GM12878 (cell line): ENCODE measurements at regions not wholly inside any gene's neighbourhood (a gene's known extent, or its start where the extent isn't known, plus 50 kb on each side); places are given as distances from the start of the nearest gene placed in this dataset.

ENCODE experiments used
- ATAC-seq: fragments of 200-7000 bp; cut with Tn5 transposase; 3 replicates; pipeline ENCODE4 v1.9.1; 2020; ENCODE audit warnings: mild to moderate bottlenecking, moderate library complexity
- BruUV-seq: library from RNA; stranded (reverse); fragments of 400-500 nt; replicated peaks from 2 replicates; lab custom pipeline; 2021; lab: Mats Ljungman, UMichigan
- CTCF ChIA-PET: fragments of 300-600 bp; sonication (Branson Sonifier 250); formaldehyde crosslinking; extraction: SDS; loops from one replicate; lab custom pipeline; 2021; ENCODE audit warnings: inconsistent platforms; lab: Yijun Ruan, JAX
- POLR2A ChIA-PET: fragments of 350-600 bp; formaldehyde crosslinking; extraction: SDS; loops from one replicate; lab custom pipeline; 2021; ENCODE audit warnings: inconsistent platforms; lab: Charles Lee
- RAD21 ChIA-PET: fragments of 300-600 bp; sonication (Branson Sonifier 250); formaldehyde crosslinking; loops from one replicate; lab custom pipeline; 2023; ENCODE audit warnings: antibody characterized with exemption; ENCODE audit not compliant: unreplicated experiment; lab: Charles Lee
- SMC1A ChIA-PET: fragments of 300-600 bp; sonication (Branson Sonifier 250); formaldehyde crosslinking; loops from one replicate; lab custom pipeline; 2023; ENCODE audit not compliant: unreplicated experiment, uncharacterized antibody; lab: Charles Lee
- DNase-seq: peaks from one replicate; pipeline ENCODE4 v3.0.0-alpha.2; 2011; ENCODE audit warnings: low read depth, low spot score
- FAIRE-seq: peaks from 3 replicates; lab custom pipeline; 2011; peaks lifted over from hg19 to GRCh38; lab: Jason Lieb, UNC
- H2AFZ ChIP-seq: 2 replicates; pipeline ENCODE4 v1.6.0; 2011; ENCODE audit warnings: low read depth, low read length, control low read depth; ENCODE audit not compliant: control insufficient read depth
- H3K27ac ChIP-seq: 2 replicates; pipeline ENCODE4 v1.5.1; 2011; ENCODE audit warnings: control low read depth; ENCODE audit not compliant: control insufficient read depth, insufficient read depth
- H3K27me3 ChIP-seq, 2 experiments: replicated peaks in 1 of 2; 2 replicates each; pipeline versions ENCODE4 v1.6.0 to v1.6.1; 2011; ENCODE audit warnings: low read length in 1 of 2; ENCODE audit not compliant: control insufficient read depth in 2 of 2, insufficient read depth in 2 of 2
- H3K36me3 ChIP-seq, 2 experiments: 2 replicates each; pipeline ENCODE4 v1.5.1; 2011; ENCODE audit warnings: low read length in 1 of 2; ENCODE audit not compliant: control insufficient read depth in 2 of 2, insufficient read depth in 2 of 2
- H3K4me1 ChIP-seq: 2 replicates; pipeline ENCODE4 v1.6.1; 2011; ENCODE audit warnings: mild to moderate bottlenecking, low read length, moderate library complexity, mixed read lengths; ENCODE audit not compliant: control insufficient read depth, insufficient read depth
- H3K4me2 ChIP-seq: 2 replicates; pipeline ENCODE4 v1.6.0; 2011; ENCODE audit warnings: control low read depth; ENCODE audit not compliant: control insufficient read depth, insufficient read depth
- H3K4me3 ChIP-seq: fragments of 200-600 bp; sonication (generic); 2 replicates; pipeline ENCODE4 v1.5.1; 2016
- H3K79me2 ChIP-seq: 2 replicates; pipeline ENCODE4 v1.6.0; 2011; ENCODE audit warnings: low read length; ENCODE audit not compliant: control insufficient read depth, insufficient read depth
- H3K9ac ChIP-seq: 2 replicates; pipeline ENCODE4 v1.8.0; 2011; ENCODE audit warnings: low read length, control low read depth, mixed read lengths; ENCODE audit not compliant: control insufficient read depth, insufficient read depth
- H3K9me3 ChIP-seq: replicated peaks from 3 replicates; pipeline ENCODE4 v1.5.1; 2011; ENCODE audit warnings: mild to moderate bottlenecking, low read length; ENCODE audit not compliant: control insufficient read depth, insufficient read depth
- H4K20me1 ChIP-seq: 2 replicates; pipeline ENCODE4 v1.6.0; 2011; ENCODE audit not compliant: control insufficient read depth, insufficient read depth
- BACH1 ChIP-seq: fragments of 450-650 bp; IDR thresholded peaks from 2 replicates; pipeline ENCODE4 v1.6.1; 2017; ENCODE audit warnings: mild to moderate bottlenecking, borderline replicate concordance
- CUX1 ChIP-seq: IDR thresholded peaks from 2 replicates; pipeline ENCODE4 v1.6.1; 2012; ENCODE audit warnings: improper control_type of control experiment, low read depth, low read length; ENCODE audit not compliant: insufficient replicate concordance
- GATAD2B ChIP-seq: fragments of 450-650 bp; conservative IDR thresholded peaks from 2 replicates; pipeline ENCODE4 v1.6.1; 2017; ENCODE audit warnings: low read depth, mild to moderate bottlenecking, moderate library complexity
- LARP7 ChIP-seq: fragments of 450-650 bp; IDR thresholded peaks from 2 replicates; pipeline ENCODE4 v1.6.1; 2017; ENCODE audit warnings: mild to moderate bottlenecking
- MLLT1 ChIP-seq: fragments of 450-650 bp; IDR thresholded peaks from 2 replicates; pipeline ENCODE4 v1.6.1; 2016; ENCODE audit warnings: mild to moderate bottlenecking
- MYB ChIP-seq: fragments of 150-350 bp; IDR thresholded peaks from 2 replicates; pipeline ENCODE4 v1.6.1; 2014; ENCODE audit warnings: mild to moderate bottlenecking, low read depth, low read length, borderline replicate concordance
- NFYA ChIP-seq: IDR thresholded peaks from 2 replicates; pipeline ENCODE4 v1.6.1; 2011; ENCODE audit warnings: low read depth, mild to moderate bottlenecking, low read length, improper control_type of control experiment, borderline replicate concordance
- NR2F1 ChIP-seq: fragments of 450-650 bp; conservative IDR thresholded peaks from 2 replicates; pipeline ENCODE4 v1.6.1; 2017; ENCODE audit warnings: mild to moderate bottlenecking
- POLR2AphosphoS5 ChIP-seq: IDR thresholded peaks from 2 replicates; pipeline ENCODE4 v1.6.1; 2011; ENCODE audit warnings: mild to moderate bottlenecking, low read length, inconsistent platforms
- SIN3A ChIP-seq: IDR thresholded peaks from 2 replicates; pipeline ENCODE4 v1.6.1; 2012; ENCODE audit warnings: low read depth, low read length, improper control_type of control experiment
- SMAD5 ChIP-seq: IDR thresholded peaks from 2 replicates; pipeline ENCODE4 v1.6.1; 2016; ENCODE audit warnings: antibody characterized with exemption, low read depth
- STAT1 ChIP-seq: fragments of 450-650 bp; conservative IDR thresholded peaks from 2 replicates; pipeline ENCODE4 v1.6.1; 2014; ENCODE audit warnings: antibody characterized with exemption, mild to moderate bottlenecking
- ZBED1 ChIP-seq: IDR thresholded peaks from 2 replicates; pipeline ENCODE4 v1.6.1; 2016; ENCODE audit warnings: borderline replicate concordance
- ZNF274 ChIP-seq: IDR thresholded peaks from one replicate; pipeline ENCODE4 v1.8.0; 2011; ENCODE audit not compliant: insufficient read length, insufficient read depth
- ZNF622 ChIP-seq: fragments of 450-650 bp; IDR thresholded peaks from 2 replicates; pipeline ENCODE4 v1.6.1; 2017; ENCODE audit warnings: mild to moderate bottlenecking, inconsistent platforms
- WGBS: methylation state at CpG from one replicate; pipeline ENCODE4 v1.1.6; 2016; ENCODE audit warnings: low lambda C conversion rate; ENCODE audit not compliant: insufficient replicate concordance, insufficient coverage; ENCODE audit errors: missing lambda C conversion rate; 5-methylcytosine and 5-hydroxymethylcytosine counted together
- in situ Hi-C: fragments of 300-500 bp; cut with MboI; formaldehyde crosslinking; loops from 9 replicates; pipeline ENCODE4 v1.14.3; 2018; ENCODE audit warnings: mixed read lengths
- intact Hi-C: fragments of 100-400 bp; cut with micrococcal nuclease; formaldehyde crosslinking; loops from one replicate; pipeline ENCODE4 v1.14.2; 2022; ENCODE audit not compliant: unreplicated experiment
- TF ChIP-seq, protein P1 (sequence below): IDR thresholded peaks from 2 replicates; pipeline ENCODE4 v1.6.1; 2012; ENCODE audit warnings: low read depth, low read length, improper control_type of control experiment

DNA sequence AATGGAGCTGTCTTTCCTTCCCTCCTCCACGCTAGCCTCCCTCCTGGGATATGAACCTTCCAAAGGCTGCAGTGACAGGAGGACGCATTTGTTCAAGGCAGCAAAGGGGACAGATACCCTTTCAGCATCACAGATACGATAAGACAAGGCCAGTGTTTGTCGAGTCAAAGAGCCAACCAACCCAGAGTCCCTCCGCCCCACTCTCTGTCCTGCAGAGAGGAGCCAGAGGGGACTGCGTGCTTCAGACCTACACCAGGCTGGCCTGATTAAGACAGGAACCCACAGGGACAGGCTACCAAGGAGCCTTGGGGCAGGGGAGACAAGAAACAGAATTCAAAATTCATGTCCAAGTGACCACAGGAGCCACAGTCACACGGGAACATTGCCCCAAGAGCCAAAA, 72.6 kb upstream of the CDH5 start:
- Histone ChIP-seq H3K27ac (no peak overlapping the region), H3K36me3 (no peaks in the 10 kb centered on the region), H3K9ac (no peak overlapping the region), H3K4me2 (no peak overlapping the region), H2AFZ (no peak overlapping the region), H3K4me3 (no peak overlapping the region), H3K27me3 (peaks cover 0 to 3% of the 10 kb centered on the region in 2 experiments; a peak in 1 of 4 replicates), H4K20me1 (no peaks in the 10 kb centered on the region; the same call in 1 of the 2 replicates), H3K9me3 (no peaks in the 10 kb centered on the region), H3K4me1 (no peaks in the 10 kb centered on the region), H3K79me2 (no peaks in the 10 kb centered on the region)
- intact Hi-C loops = no loop called here
- ChIA-PET CTCF (no interaction called here), SMC1A (no interaction called here), POLR2A (no interaction called here), RAD21 (no interaction called here)
- WGBS = 7% methylated on average over 7 of the region's 7 CpGs
- FAIRE-seq (no peak), ATAC-seq (no peak), DNase-seq (no peak)
- no peak for TF ChIP-seq MYB
- TF ChIP-seq GATAD2B = no peak
- TF ChIP-seq SIN3A = no peak
- TF ChIP-seq CUX1 = no peak
- no peak for TF ChIP-seq BACH1
- TF ChIP-seq ZBED1 = no peak
- no peak for TF ChIP-seq ZNF274
- TF ChIP-seq, protein P1, sequence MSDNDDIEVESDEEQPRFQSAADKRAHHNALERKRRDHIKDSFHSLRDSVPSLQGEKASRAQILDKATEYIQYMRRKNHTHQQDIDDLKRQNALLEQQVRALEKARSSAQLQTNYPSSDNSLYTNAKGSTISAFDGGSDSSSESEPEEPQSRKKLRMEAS = no peak
- no peak for TF ChIP-seq POLR2AphosphoS5
- no peak for TF ChIP-seq MLLT1
- no peak for TF ChIP-seq LARP7
- TF ChIP-seq SMAD5 = no peak
- TF ChIP-seq ZNF622 = no peak
- TF ChIP-seq NR2F1 = no peak
- no peak for TF ChIP-seq NFYA
- TF ChIP-seq STAT1 = no peak
- no TSS peak for BruUV-seq
- in situ Hi-C loops = no loop called here
